Liver (tissue), 1 donor: ENCODE measurements at regions not wholly inside any gene's neighbourhood (a gene's known extent, or its start where the extent isn't known, plus 50 kb on each side); places are given as distances from the start of the nearest gene placed in this dataset.

Source experiments
- YY1 ChIP-seq: IDR thresholded peaks from 2 replicates; pipeline ENCODE4 v1.6.1; 2016; ENCODE audit warnings: antibody characterized with exemption, mild to moderate bottlenecking
- ZBTB33 ChIP-seq: IDR thresholded peaks from 2 replicates; pipeline ENCODE4 v1.6.1; 2016; ENCODE audit warnings: antibody characterized with exemption

GRCh38 chr19:28794301-28794700 is 418.6 kb downstream of the UQCRFS1 start:
- TF ChIP-seq ZBTB33 (no peak), YY1 (no peak)
